NCI-H146 treated with DMSO at 0.1 percent for 48 hours (cell line): ENCODE measurements at regions not wholly inside any gene's neighbourhood (a gene's known extent, or its start where the extent isn't known, plus 50 kb on each side); places are given as distances from the start of the nearest gene placed in this dataset.
"Not testable (repeated sequence)": the region's sequence is repeated elsewhere in the genome, so short reads cannot be mapped to it uniquely, and the experiment has no call there.

Source experiments
- DNase-seq: peaks from one replicate; lab custom pipeline; 2025; ENCODE audit not compliant: unreplicated experiment; lab: John Stamatoyannopoulos, UW

- no peak for DNase-seq
Measured at GRCh38 chr15:31433091-31433490, 106.5 kb downstream of the KLF13 start.

- no peak for DNase-seq
Measured at GRCh38 chr15:31433574-31433973, 106.9 kb downstream of the KLF13 start.

- DNase-seq: no peak
Measured at GRCh38 chr15:31434275-31434587, 107.6 kb downstream of the KLF13 start.

- no peak for DNase-seq
Measured at GRCh38 chr15:31434588-31435260, 108.1 kb downstream of the KLF13 start.

- peak; percentile 65 for DNase-seq
Measured at GRCh38 chr15:31435261-31435911, 108.8 kb downstream of the KLF13 start.

- no peak for DNase-seq
Measured at GRCh38 chr15:31435912-31436628, 109.4 kb downstream of the KLF13 start.

GRCh38 chr15:31437686-31438085 is 111.1 kb downstream of the KLF13 start:
- DNase-seq: no peak

- DNase-seq: no peak
Measured at GRCh38 chr15:31438601-31439265, 112.1 kb downstream of the KLF13 start.

- DNase-seq: peak; percentile 3
Measured at GRCh38 chr15:31439328-31439727, 112.7 kb downstream of the KLF13 start.

GRCh38 chr15:31440216-31440615 is 113.6 kb downstream of the KLF13 start:
- DNase-seq: not testable (repeated sequence)

GRCh38 chr15:31440754-31441311 is 114.2 kb downstream of the KLF13 start:
- no peak for DNase-seq

- no peak for DNase-seq
Measured at GRCh38 chr15:31442226-31442625, 115.6 kb downstream of the KLF13 start.

GRCh38 chr15:31442699-31443111 is 116.1 kb downstream of the KLF13 start:
- no peak for DNase-seq

GRCh38 chr15:31444844-31445243 is 118.2 kb downstream of the KLF13 start:
- DNase-seq: no peak

GRCh38 chr15:31446546-31446945 is 119.9 kb downstream of the KLF13 start:
- no peak for DNase-seq

GRCh38 chr15:31447931-31448634 is 121.4 kb downstream of the KLF13 start:
- no peak for DNase-seq

- DNase-seq: no peak
Measured at GRCh38 chr15:31448635-31448979, 122.0 kb downstream of the KLF13 start.

GRCh38 chr15:31452595-31453557 is 126.2 kb downstream of the KLF13 start:
- no peak for DNase-seq

- DNase-seq: no peak
Measured at GRCh38 chr15:31453558-31454318, 127.1 kb downstream of the KLF13 start.
